Endothelial cell of umbilical vein (primary cell): ENCODE measurements at regions not wholly inside any gene's neighbourhood (a gene's known extent, or its start where the extent isn't known, plus 50 kb on each side); places are given as distances from the start of the nearest gene placed in this dataset.

Experiments used
- BruUV-seq: library from RNA; stranded (reverse); fragments of 400-500 nt; replicated peaks from 2 replicates; lab custom pipeline; 2021; lab: Mats Ljungman, UMichigan
- CTCF ChIA-PET: fragments of 300-600, 350-600 bp; sonication (Branson Sonifier 250); formaldehyde crosslinking; loops from one replicate; lab custom pipeline; 2021; ENCODE audit warnings: antibody characterized with exemption, inconsistent platforms; lab: Charles Lee
- POLR2A ChIA-PET: fragments of 300-600, 350-600 bp; sonication (Branson Sonifier 250); formaldehyde crosslinking; loops from one replicate; lab custom pipeline; 2021; ENCODE audit warnings: antibody characterized with exemption, inconsistent platforms; lab: Charles Lee
- DNase-seq: peaks from one replicate; pipeline ENCODE4 v3.0.0-alpha.2; 2011; ENCODE audit warnings: low read depth, low spot score
- FAIRE-seq: peaks from 2 replicates; lab custom pipeline; 2011; peaks lifted over from hg19 to GRCh38; lab: Jason Lieb, UNC
- H2AFZ ChIP-seq: 2 replicates; pipeline ENCODE4 v1.6.0; 2012; ENCODE audit warnings: low read depth, low read length, control low read depth, inconsistent platforms
- H3K27ac ChIP-seq: 2 replicates; pipeline ENCODE4 v1.5.1; 2011; ENCODE audit warnings: low read depth, mild to moderate bottlenecking, control low read depth, low read length, moderate library complexity; ENCODE audit not compliant: insufficient read depth
- H3K27me3 ChIP-seq, 2 experiments: 2 replicates each; pipeline versions ENCODE4 v1.6.0 to v1.6.1; 2011; ENCODE audit warnings: low read length in 2 of 2, mixed read lengths in 1 of 2; ENCODE audit not compliant: control insufficient read depth in 2 of 2, insufficient read depth in 2 of 2
- H3K36me3 ChIP-seq, 2 experiments: 2 replicates in 1 of 2; 3 replicates in 1 of 2; pipeline ENCODE4 v1.5.1; 2011; ENCODE audit warnings: low read length in 2 of 2, mild to moderate bottlenecking in 1 of 2, moderate library complexity in 1 of 2; ENCODE audit not compliant: control insufficient read depth in 2 of 2, insufficient read depth in 2 of 2; ENCODE audit errors: extremely low read depth in 1 of 2
- H3K4me1 ChIP-seq: 3 replicates; pipeline ENCODE4 v1.5.1; 2011; ENCODE audit warnings: mild to moderate bottlenecking, low read length; ENCODE audit not compliant: control insufficient read depth, insufficient read depth; ENCODE audit errors: extremely low read depth
- H3K4me2 ChIP-seq: 2 replicates; pipeline ENCODE4 v1.6.1; 2011; ENCODE audit warnings: low read length, control low read depth, mixed read lengths; ENCODE audit not compliant: insufficient read depth
- H3K4me3 ChIP-seq, 3 experiments: fragments of 200-600 bp in 1 of 3; sonication (generic), shearing (Covaris generic) in 1 of 3; replicated peaks in 1 of 3; 2 replicates each; pipeline ENCODE4 v1.5.1; 2011 to 2016; ENCODE audit warnings: control low read depth in 3 of 3, low read length in 3 of 3, mild to moderate bottlenecking in 2 of 3, inconsistent platforms in 1 of 3, low read depth in 1 of 3, moderate library complexity in 1 of 3; ENCODE audit not compliant: insufficient read depth in 1 of 3
- H3K79me2 ChIP-seq: 2 replicates; pipeline ENCODE4 v1.6.0; 2012; ENCODE audit warnings: low read length, inconsistent platforms; ENCODE audit not compliant: control insufficient read depth, insufficient read depth
- H3K9ac ChIP-seq: replicated peaks from 2 replicates; pipeline ENCODE3; 2011; ENCODE audit warnings: low read length, control low read depth; ENCODE audit not compliant: insufficient read depth; ENCODE audit errors: extremely low read depth
- H3K9me1 ChIP-seq: replicated peaks from 3 replicates; pipeline ENCODE4 v1.6.0; 2011; ENCODE audit warnings: mild to moderate bottlenecking, low read length; ENCODE audit not compliant: control insufficient read depth, insufficient read depth; ENCODE audit errors: extremely low read depth
- H3K9me3 ChIP-seq: replicated peaks from 2 replicates; pipeline ENCODE4 v1.5.1; 2012; ENCODE audit warnings: low read length, inconsistent platforms; ENCODE audit not compliant: control insufficient read depth, insufficient read depth
- H4K20me1 ChIP-seq: replicated peaks from 2 replicates; pipeline ENCODE3; 2011; ENCODE audit warnings: mild to moderate bottlenecking, low read length; ENCODE audit not compliant: control insufficient read depth, insufficient read depth; ENCODE audit errors: extremely low read depth
- CTCF ChIP-seq, 2 donors: IDR thresholded peaks; 1 replicate in 1 of 2; 2 replicates in 1 of 2; pipeline ENCODE4 v1.5.1; 2011; ENCODE audit warnings: low read length in 2 of 2, mild to moderate bottlenecking in 2 of 2, moderate library complexity in 2 of 2, control low read depth in 1 of 2, inconsistent platforms in 1 of 2, low read depth in 1 of 2; ENCODE audit not compliant: insufficient read depth in 1 of 2; ENCODE audit errors: extremely low read depth in 1 of 2
- EZH2 ChIP-seq: IDR thresholded peaks from 2 replicates; pipeline ENCODE4 v1.6.1; 2012; ENCODE audit warnings: borderline replicate concordance, low read depth, mild to moderate bottlenecking, moderate library complexity, low read length, inconsistent platforms; ENCODE audit not compliant: severe bottlenecking
- FOS ChIP-seq: IDR thresholded peaks from 2 replicates; pipeline ENCODE4 v1.6.1; 2011; ENCODE audit warnings: mild to moderate bottlenecking, low read length, moderate library complexity, borderline replicate concordance; ENCODE audit not compliant: insufficient read depth
- GATA2 ChIP-seq: IDR thresholded peaks from 2 replicates; pipeline ENCODE4 v1.7.0; 2011; ENCODE audit warnings: low read depth, mild to moderate bottlenecking, moderate library complexity, mixed read lengths, low read length; ENCODE audit not compliant: insufficient read length, insufficient read depth
- JUN ChIP-seq: IDR thresholded peaks from 2 replicates; pipeline ENCODE4 v1.6.1; 2011; ENCODE audit warnings: borderline replicate concordance, low read depth; ENCODE audit not compliant: insufficient read length, insufficient read depth
- MAX ChIP-seq: IDR thresholded peaks from 2 replicates; pipeline ENCODE4 v1.6.1; 2011; ENCODE audit not compliant: insufficient read depth, insufficient read length
- MYC ChIP-seq: IDR thresholded peaks from one replicate; pipeline ENCODE4 v1.6.1; 2011; ENCODE audit warnings: mild to moderate bottlenecking, low read depth, low read length
- POLR2A ChIP-seq: IDR thresholded peaks from 2 replicates; pipeline ENCODE4 v1.6.1; 2012; ENCODE audit warnings: low read depth, mild to moderate bottlenecking, control low read depth, low read length
- POLR2AphosphoS5 ChIP-seq: IDR thresholded peaks from 2 replicates; pipeline ENCODE4 v1.6.1; 2012; ENCODE audit warnings: low read depth, mild to moderate bottlenecking, control low read depth, low read length, moderate library complexity; ENCODE audit not compliant: insufficient read depth
- dilution Hi-C: fragments of 300-500 bp; cut with MboI; formaldehyde crosslinking; loops from one replicate; pipeline ENCODE4 v1.15.0; 2019; ENCODE audit warnings: low sequenced_read_pairs; ENCODE audit not compliant: extremely low pct_ligation_motif_present
- intact Hi-C: fragments of 100-400 bp; cut with micrococcal nuclease; formaldehyde crosslinking; loops from one replicate; pipeline ENCODE4 v1.10.0; 2022

DNA sequence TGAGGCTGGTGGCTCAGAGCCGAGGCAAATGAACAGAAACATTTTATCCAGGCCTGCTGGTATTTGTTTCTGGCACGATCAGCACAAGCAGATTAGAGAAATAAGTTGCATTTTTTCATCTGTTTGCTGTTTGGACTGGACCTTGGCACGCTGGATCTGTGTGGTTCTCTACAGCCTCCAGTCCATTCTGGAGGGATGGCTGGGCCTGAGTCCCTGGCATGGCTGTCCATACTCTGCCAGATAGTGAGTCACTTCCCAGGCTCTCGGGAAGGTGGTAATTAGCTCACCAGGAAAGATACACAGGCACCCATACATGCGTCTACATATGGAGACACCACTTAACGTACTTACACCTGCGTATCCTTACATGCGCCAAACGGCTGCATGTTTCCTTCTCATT, 78.6 kb downstream of the SPRY4 start:
- Histone ChIP-seq H3K36me3 (no peaks in the 10 kb centered on the region), H3K4me1 (peaks cover 13% of the 10 kb centered on the region), H3K9me3 (no peaks in the 10 kb centered on the region), H2AFZ (peak overlapping the region; percentile 68), H3K27me3 (no peaks in the 10 kb centered on the region), H3K79me2 (no peaks in the 10 kb centered on the region), H3K9me1 (no peaks in the 10 kb centered on the region), H4K20me1 (no peaks in the 10 kb centered on the region), H3K4me2 (no peak overlapping the region), H3K4me3 (no peak overlapping the region), H3K27ac (peak overlapping the region; percentile 66), H3K9ac (peak overlapping the region; percentile 34)
- ChIA-PET POLR2A (interaction anchor here (0.8 kb wide), 1 partner anchor 30 kb away, joined by 3 read pairs; no protein-coding TSS in a partner anchor), CTCF (interaction anchor here (0.9 to 1.3 kb wide), 2 partner anchors 11 to 79 kb away, joined by 3 read pairs; partner anchors contain the start of gene SPRY4)
- no peak for TF ChIP-seq POLR2AphosphoS5
- no peak for TF ChIP-seq FOS
- no peak for TF ChIP-seq JUN
- no peak for TF ChIP-seq CTCF (IDR thresholded peaks at IDR 0.05; ENCODE audit: extremely low read depth in 1 of 2, insufficient read depth in 1 of 2, low read depth in 1 of 2, low read length in 2 of 2)
- no peak for TF ChIP-seq POLR2A
- DNase-seq = peak; percentile 23
- no TSS peak for BruUV-seq
- intact Hi-C loops = loop anchor here (2.0 kb wide), 1 partner anchor 23 kb away; no protein-coding TSS in a partner anchor
- dilution Hi-C loops = no loop called here
- peak; percentile 74 for FAIRE-seq

DNA sequence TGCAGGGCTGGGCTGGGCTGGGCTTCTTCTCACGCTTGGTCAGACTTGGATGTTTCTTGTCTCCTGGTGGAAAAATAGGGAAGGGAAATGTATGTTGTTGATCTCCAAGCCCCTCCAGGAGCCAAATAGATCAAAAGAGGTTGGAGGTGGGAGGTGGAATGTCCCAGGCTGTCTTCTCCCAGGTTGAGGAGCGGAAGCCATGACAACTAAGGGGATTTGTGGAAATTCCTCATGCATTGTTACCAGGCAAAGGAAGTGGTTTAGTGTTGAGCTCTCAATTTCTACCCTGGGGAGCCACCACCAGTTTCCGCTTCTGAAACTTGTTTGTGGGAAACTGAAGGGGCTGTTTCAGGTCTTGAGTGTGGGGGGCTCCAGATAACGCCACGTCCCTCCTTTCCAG, 79.0 kb downstream of the SPRY4 start:
- ChIA-PET POLR2A (interaction anchor here (0.8 kb wide), 1 partner anchor 30 kb away, joined by 3 read pairs; no protein-coding TSS in a partner anchor), CTCF (interaction anchor here (0.9 to 1.4 kb wide), 3 partner anchors 10 to 79 kb away, joined by 3 to 4 read pairs (median 3); partner anchors contain the start of gene SPRY4)
- DNase-seq = no peak
- no peaks in the 10 kb centered on the region for H3K36me3 ChIP-seq
- FAIRE-seq = no peak
- no TSS peak for BruUV-seq
- H3K27ac ChIP-seq = peak overlapping the region; percentile 66
- no peaks in the 10 kb centered on the region for H3K9me3 ChIP-seq
- intact Hi-C loops (loop anchor here (2.0 kb wide), 1 partner anchor 23 kb away; no protein-coding TSS in a partner anchor), dilution Hi-C loops (no loop called here)
- TF ChIP-seq POLR2AphosphoS5 (no peak), MAX (no peak), EZH2 (no peak), MYC (no peak), POLR2A (no peak), JUN (no peak), GATA2 (no peak), CTCF (IDR thresholded peaks at IDR 0.05; ENCODE audit: extremely low read depth in 1 of 2, insufficient read depth in 1 of 2, low read depth in 1 of 2, low read length in 2 of 2) (no peak), FOS (no peak)
- H3K4me3 ChIP-seq = no peak overlapping the region
- H2AFZ ChIP-seq = peak overlapping the region; percentile 68
- H3K4me2 ChIP-seq = no peak overlapping the region
- no peaks in the 10 kb centered on the region for H3K79me2 ChIP-seq
- peaks cover 13% of the 10 kb centered on the region for H3K4me1 ChIP-seq
- no peaks in the 10 kb centered on the region for H4K20me1 ChIP-seq
- H3K9ac ChIP-seq = peak overlapping the region; percentile 34
- no peaks in the 10 kb centered on the region for H3K9me1 ChIP-seq
- no peaks in the 10 kb centered on the region for H3K27me3 ChIP-seq
